K562 (cell line): ENCODE measurements at regions not wholly inside any gene's neighbourhood (a gene's known extent, or its start where the extent isn't known, plus 50 kb on each side); places are given as distances from the start of the nearest gene placed in this dataset.

Experiments
- ATAC-seq: fragments of 200-7000 bp; cut with Tn5 transposase; 3 replicates; pipeline ENCODE4 v1.9.1; 2020; ENCODE audit warnings: moderate library complexity
- BruUV-seq: library from RNA; stranded (reverse); fragments of 400-500 nt; replicated peaks from 2 replicates; lab custom pipeline; 2021; lab: Mats Ljungman, UMichigan
- CTCF ChIA-PET: fragments of 300-600 bp; formaldehyde crosslinking; extraction: SDS; loops from one replicate; lab custom pipeline; 2021; ENCODE audit warnings: low intra/inter-chr PET ratio; lab: Yijun Ruan, JAX
- POLR2A ChIA-PET: fragments of 300-600, 350-650 bp; sonication (Branson Sonifier 250); formaldehyde crosslinking; extraction: SDS; loops from one replicate; lab custom pipeline; 2021; ENCODE audit warnings: antibody characterized with exemption, inconsistent platforms; lab: Yijun Ruan, JAX
- DNase-seq, 4 experiments: peaks; one replicate each; pipeline versions ENCODE4 v3.0.0 to v3.0.0-alpha.2; 2011 to 2018; ENCODE audit warnings: low spot score in 3 of 4, mixed read lengths in 3 of 4; ENCODE audit errors: extremely low read depth in 1 of 4
- FAIRE-seq: peaks from 2 replicates; lab custom pipeline; 2011; peaks lifted over from hg19 to GRCh38; lab: Jason Lieb, UNC
- H2AFZ ChIP-seq: 2 replicates; pipeline ENCODE4 v1.6.0; 2011; ENCODE audit warnings: low read depth, low read length, control low read depth, inconsistent platforms
- H3K27ac ChIP-seq: fragments of 200-600 bp; 3 replicates; pipeline ENCODE4 v1.8.0; 2011; ENCODE audit warnings: low read depth, mild to moderate bottlenecking, control low read depth, inconsistent platforms, low read length, moderate library complexity, mixed read lengths; ENCODE audit errors: extremely low read depth
- H3K27me3 ChIP-seq, 2 experiments: fragments of 300-600 bp in 1 of 2; 2 replicates in 1 of 2; 3 replicates in 1 of 2; pipeline versions ENCODE4 v1.6.0 to v1.8.0; 2011; ENCODE audit warnings: inconsistent platforms in 2 of 2, low read length in 2 of 2, mild to moderate bottlenecking in 1 of 2, mixed read lengths in 1 of 2, moderate library complexity in 1 of 2; ENCODE audit not compliant: control insufficient read depth in 2 of 2, insufficient read depth in 2 of 2
- H3K36me3 ChIP-seq: fragments of 300-600 bp; 3 replicates; pipeline ENCODE4 v1.8.0; 2011; ENCODE audit warnings: mild to moderate bottlenecking, low read length, inconsistent platforms; ENCODE audit not compliant: control insufficient read depth, insufficient read depth
- H3K4me1 ChIP-seq, 2 experiments: fragments of 200-600 bp in 1 of 2; replicated peaks in 1 of 2; 2 replicates in 1 of 2; 3 replicates in 1 of 2; pipeline versions ENCODE4 v1.5.1 to v1.8.0; 2011; ENCODE audit warnings: inconsistent platforms in 2 of 2, low read length in 2 of 2, mild to moderate bottlenecking in 1 of 2, mixed read lengths in 1 of 2, moderate library complexity in 1 of 2; ENCODE audit not compliant: control insufficient read depth in 2 of 2, insufficient read depth in 2 of 2
- H3K4me2 ChIP-seq: 2 replicates; pipeline ENCODE4 v1.6.1; 2011; ENCODE audit warnings: low read length, control low read depth, inconsistent platforms, mixed read lengths; ENCODE audit not compliant: insufficient read depth
- H3K4me3 ChIP-seq: fragments of 200-600 bp; sonication (generic), shearing (Covaris generic); 2 replicates; pipeline ENCODE4 v1.5.1; 2016; ENCODE audit warnings: control low read depth, inconsistent platforms
- H3K79me2 ChIP-seq: fragments of 200-600 bp; 3 replicates; pipeline ENCODE4 v1.8.0; 2011; ENCODE audit warnings: low read length, inconsistent platforms; ENCODE audit not compliant: control insufficient read depth, insufficient read depth
- H3K9ac ChIP-seq, 2 experiments: 2 replicates each; pipeline versions ENCODE4 v1.6.0 to v1.6.1; 2011; ENCODE audit warnings: low read depth in 2 of 2, low read length in 2 of 2, control low read depth in 1 of 2, inconsistent platforms in 1 of 2, mild to moderate bottlenecking in 1 of 2, mixed read lengths in 1 of 2; ENCODE audit not compliant: insufficient read depth in 1 of 2
- H3K9me1 ChIP-seq: one replicate; pipeline ENCODE4 v1.6.0; 2011; ENCODE audit warnings: inconsistent platforms, mild to moderate bottlenecking, low read length, moderate library complexity; ENCODE audit not compliant: control insufficient read depth, insufficient read depth
- H3K9me3 ChIP-seq: replicated peaks from 2 replicates; pipeline ENCODE4 v1.5.1; 2011; ENCODE audit warnings: low read depth, low read length, inconsistent platforms; ENCODE audit not compliant: control insufficient read depth, insufficient read depth
- H4K20me1 ChIP-seq: replicated peaks from 2 replicates; pipeline ENCODE4 v1.6.1; 2011; ENCODE audit warnings: low read length, inconsistent platforms, mixed read lengths; ENCODE audit not compliant: control insufficient read depth, insufficient read depth
- CSDE1 ChIP-seq, 2 experiments: fragments of 450-650 bp; IDR thresholded peaks; 2 replicates each; pipeline ENCODE4 v1.6.1; 2016; ENCODE audit warnings: mild to moderate bottlenecking in 1 of 2
- EGR1 ChIP-seq: fragments of 450-650 bp; conservative IDR thresholded peaks from 2 replicates; pipeline ENCODE4 v1.6.1; 2017; ENCODE audit warnings: mild to moderate bottlenecking
- ERF ChIP-seq: fragments of 450-650 bp; formaldehyde crosslinking; IDR thresholded peaks from 2 replicates; pipeline ENCODE4 v1.4.0; 2020; ENCODE audit warnings: mild to moderate bottlenecking, mixed read lengths
- JUN ChIP-seq, 2 experiments: sonication (generic) in 1 of 2; formaldehyde crosslinking in 1 of 2; IDR thresholded peaks; 2 replicates each; pipeline versions ENCODE4 v1.6.1 to v1.8.0; 2012 to 2022; ENCODE audit warnings: borderline replicate concordance in 2 of 2, mild to moderate bottlenecking in 2 of 2, improper control_type of control experiment in 1 of 2, low read depth in 1 of 2, low read length in 1 of 2, missing genetic modification reagents in 1 of 2
- RCOR1 ChIP-seq, 2 experiments: IDR thresholded peaks; 2 replicates each; pipeline ENCODE4 v1.6.1; 2012; ENCODE audit warnings: low read depth in 2 of 2, low read length in 2 of 2, borderline replicate concordance in 1 of 2, improper control_type of control experiment in 1 of 2
- U2AF1 ChIP-seq: fragments of 200-400 bp; formaldehyde crosslinking; optimal IDR thresholded peaks from 2 replicates; pipeline ENCODE3; 2017; ENCODE audit warnings: mild to moderate bottlenecking, low read depth, low read length, moderate library complexity
- ZKSCAN3 ChIP-seq: fragments of 250-450 bp; sonication (Bioruptor Pico); IDR thresholded peaks from 2 replicates; pipeline ENCODE4 v1.4.0; 2020
- ZNF124 ChIP-seq: sonication (generic); formaldehyde crosslinking; IDR thresholded peaks from 2 replicates; pipeline ENCODE4 v1.8.1; 2022; ENCODE audit warnings: missing genetic modification reagents
- ZNF76 ChIP-seq: fragments of 250-450 bp; sonication (Bioruptor Pico); IDR thresholded peaks from 2 replicates; pipeline ENCODE4 v1.4.0; 2020; ENCODE audit warnings: mild to moderate bottlenecking, moderate library complexity, borderline replicate concordance
- WGBS: fragments of 100-300 bp; shearing (Covaris generic); methylation state at CpG from one replicate; pipeline ENCODE4 v1.1.6; 2016; ENCODE audit warnings: low coverage, mixed read lengths; ENCODE audit not compliant: insufficient coverage; ENCODE audit errors: missing lambda C conversion rate; 5-methylcytosine and 5-hydroxymethylcytosine counted together
- in situ Hi-C: fragments of 300-500 bp; cut with MboI; formaldehyde crosslinking; loops from 4 replicates; pipeline ENCODE4 v1.15.0; 2018; ENCODE audit warnings: inconsistent platforms, mixed read lengths
- intact Hi-C: fragments of 100-400 bp; cut with micrococcal nuclease; formaldehyde crosslinking; loops from 2 replicates; pipeline ENCODE4 v1.14.2; 2022
- TF ChIP-seq, protein P1 (sequence below): sonication (generic); formaldehyde crosslinking; IDR thresholded peaks from 2 replicates; pipeline ENCODE4 v1.8.0; 2023; ENCODE audit warnings: mild to moderate bottlenecking, missing genetic modification reagents

DNA sequence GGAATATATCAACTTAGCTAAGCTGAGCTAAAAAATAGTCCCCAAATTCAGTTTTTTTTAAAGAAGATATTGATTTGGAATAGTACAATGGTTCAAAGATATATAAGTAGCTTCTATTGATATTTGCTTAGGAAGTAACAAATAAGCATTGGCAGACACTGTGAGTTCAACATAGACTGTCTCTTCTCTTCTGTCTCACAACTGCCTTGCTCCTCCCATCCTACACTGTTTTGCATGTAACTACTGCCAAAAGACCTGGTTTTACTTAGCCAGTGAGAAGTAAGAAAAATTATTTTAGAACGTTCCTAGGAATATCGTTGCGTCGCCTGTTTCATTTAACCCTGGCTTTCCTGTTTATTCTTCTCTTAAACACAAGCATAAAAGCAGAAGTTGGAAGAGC is 859.0 kb upstream of the SPRY2 start (continued):
- no peak for TF ChIP-seq ERF (CRISPR knock-in tag)
- no peak for TF ChIP-seq ZNF76
- no peak for TF ChIP-seq ZKSCAN3 (CRISPR knock-in tag)

- POLR2A ChIA-PET: no interaction called here
- 30% methylated on average over 3 of the region's 3 CpGs for WGBS
Measured at GRCh38 chr13:81197966-81198365, 857.0 kb upstream of the SPRY2 start.

GRCh38 chr13:81197483-81197882 is 856.6 kb upstream of the SPRY2 start:
- POLR2A ChIA-PET: no interaction called here
- intact Hi-C loops: no loop called here
- TF ChIP-seq CSDE1 (IDR thresholded peaks at IDR 0.05) (no peak), U2AF1 (no peak)
- TF ChIP-seq, protein P1, sequence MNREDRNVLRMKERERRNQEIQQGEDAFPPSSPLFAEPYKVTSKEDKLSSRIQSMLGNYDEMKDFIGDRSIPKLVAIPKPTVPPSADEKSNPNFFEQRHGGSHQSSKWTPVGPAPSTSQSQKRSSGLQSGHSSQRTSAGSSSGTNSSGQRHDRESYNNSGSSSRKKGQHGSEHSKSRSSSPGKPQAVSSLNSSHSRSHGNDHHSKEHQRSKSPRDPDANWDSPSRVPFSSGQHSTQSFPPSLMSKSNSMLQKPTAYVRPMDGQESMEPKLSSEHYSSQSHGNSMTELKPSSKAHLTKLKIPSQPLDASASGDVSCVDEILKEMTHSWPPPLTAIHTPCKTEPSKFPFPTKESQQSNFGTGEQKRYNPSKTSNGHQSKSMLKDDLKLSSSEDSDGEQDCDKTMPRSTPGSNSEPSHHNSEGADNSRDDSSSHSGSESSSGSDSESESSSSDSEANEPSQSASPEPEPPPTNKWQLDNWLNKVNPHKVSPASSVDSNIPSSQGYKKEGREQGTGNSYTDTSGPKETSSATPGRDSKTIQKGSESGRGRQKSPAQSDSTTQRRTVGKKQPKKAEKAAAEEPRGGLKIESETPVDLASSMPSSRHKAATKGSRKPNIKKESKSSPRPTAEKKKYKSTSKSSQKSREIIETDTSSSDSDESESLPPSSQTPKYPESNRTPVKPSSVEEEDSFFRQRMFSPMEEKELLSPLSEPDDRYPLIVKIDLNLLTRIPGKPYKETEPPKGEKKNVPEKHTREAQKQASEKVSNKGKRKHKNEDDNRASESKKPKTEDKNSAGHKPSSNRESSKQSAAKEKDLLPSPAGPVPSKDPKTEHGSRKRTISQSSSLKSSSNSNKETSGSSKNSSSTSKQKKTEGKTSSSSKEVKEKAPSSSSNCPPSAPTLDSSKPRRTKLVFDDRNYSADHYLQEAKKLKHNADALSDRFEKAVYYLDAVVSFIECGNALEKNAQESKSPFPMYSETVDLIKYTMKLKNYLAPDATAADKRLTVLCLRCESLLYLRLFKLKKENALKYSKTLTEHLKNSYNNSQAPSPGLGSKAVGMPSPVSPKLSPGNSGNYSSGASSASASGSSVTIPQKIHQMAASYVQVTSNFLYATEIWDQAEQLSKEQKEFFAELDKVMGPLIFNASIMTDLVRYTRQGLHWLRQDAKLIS (CRISPR knock-in tag): no peak

More at GRCh38 chr13:81197966-81198365, 857.0 kb upstream of the SPRY2 start:
- DNase-seq (no peak), FAIRE-seq (no peak), ATAC-seq (no peak)
- Histone ChIP-seq H3K9ac (no peak overlapping the region), H3K9me1 (no peaks in the 10 kb centered on the region), H3K4me2 (no peak overlapping the region), H3K36me3 (no peaks in the 10 kb centered on the region), H3K79me2 (no peaks in the 10 kb centered on the region), H3K4me3 (no peak overlapping the region), H3K27me3 (no peaks in the 10 kb centered on the region), H3K4me1 (no peaks in the 10 kb centered on the region), H4K20me1 (no peaks in the 10 kb centered on the region), H3K27ac (no peak overlapping the region), H2AFZ (no peak overlapping the region), H3K9me3 (no peaks in the 10 kb centered on the region)
- BruUV-seq: no TSS peak
- in situ Hi-C loops (no loop called here), intact Hi-C loops (no loop called here)
- CTCF ChIA-PET: no interaction called here
- TF ChIP-seq ZNF124 (CRISPR knock-in tag): no peak
- no peak for TF ChIP-seq EGR1
- no peak for TF ChIP-seq JUN (IDR thresholded peaks at IDR 0.05; ENCODE audit: borderline replicate concordance, low read depth, low read length)
- TF ChIP-seq JUN (CRISPR knock-in tag; IDR thresholded peaks at IDR 0.05; ENCODE audit: borderline replicate concordance): no peak
- TF ChIP-seq RCOR1 (IDR thresholded peaks at IDR 0.05; ENCODE audit: borderline replicate concordance in 1 of 2, low read depth in 2 of 2, low read length in 2 of 2): no peak

More at GRCh38 chr13:81197483-81197882, 856.6 kb upstream of the SPRY2 start:
- Histone ChIP-seq H3K36me3 (no peaks in the 10 kb centered on the region), H2AFZ (no peak overlapping the region), H3K4me3 (no peak overlapping the region), H3K9me1 (no peaks in the 10 kb centered on the region), H4K20me1 (no peaks in the 10 kb centered on the region), H3K4me2 (no peak overlapping the region), H3K27ac (no peak overlapping the region), H3K79me2 (no peaks in the 10 kb centered on the region), H3K9ac (no peak overlapping the region), H3K4me1 (no peaks in the 10 kb centered on the region), H3K27me3 (no peaks in the 10 kb centered on the region), H3K9me3 (no peaks in the 10 kb centered on the region)
- no peak for FAIRE-seq
- WGBS: 0% methylated on average over 1 of the region's 1 CpG
- in situ Hi-C loops: no loop called here
- no TSS peak for BruUV-seq
- no peak for DNase-seq
- CTCF ChIA-PET: no interaction called here
- ATAC-seq: no peak
